ENCODE measurements at regions not wholly inside any gene's neighbourhood (a gene's known extent, or its start where the extent isn't known, plus 50 kb on each side); places are given as distances from the start of the nearest gene placed in this dataset.

DNA sequence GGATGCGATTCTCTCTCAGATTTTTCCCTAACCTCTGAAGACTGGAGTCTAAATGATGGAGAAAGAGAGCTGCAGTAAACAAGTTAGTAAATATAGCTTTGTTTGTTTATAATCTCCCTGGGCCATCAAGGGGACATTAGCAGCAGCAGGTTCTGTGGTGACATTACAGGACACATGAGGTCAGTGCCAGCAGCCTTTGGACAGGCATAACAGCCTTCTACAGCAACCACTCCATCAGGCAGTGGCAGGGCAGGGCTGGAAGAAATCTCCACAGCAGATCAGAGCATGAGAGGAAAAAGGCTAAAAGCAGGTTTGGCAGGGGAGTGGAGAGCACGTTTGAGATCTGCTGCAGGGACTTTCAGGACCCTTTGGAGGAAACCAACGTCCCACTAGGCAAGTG lies 127.6 kb upstream of the ACP3 start:
- Histone ChIP-seq H3K9me3 (no peaks in the 10 kb centered on the region), H3K4me2 (no peak overlapping the region), H3K4me1 (no peaks in the 10 kb centered on the region), H3K4me3 (no peak overlapping the region), H3K27ac (no peak overlapping the region)
- WGBS (ENCODE audit: missing lambda C conversion rate) = 24% methylated on average over 3 of the region's 3 CpGs
- no peak for TF ChIP-seq BHLHE40 (IDR thresholded peaks at IDR 0.05; ENCODE audit: low read depth, low read length)
- TF ChIP-seq, protein P1, sequence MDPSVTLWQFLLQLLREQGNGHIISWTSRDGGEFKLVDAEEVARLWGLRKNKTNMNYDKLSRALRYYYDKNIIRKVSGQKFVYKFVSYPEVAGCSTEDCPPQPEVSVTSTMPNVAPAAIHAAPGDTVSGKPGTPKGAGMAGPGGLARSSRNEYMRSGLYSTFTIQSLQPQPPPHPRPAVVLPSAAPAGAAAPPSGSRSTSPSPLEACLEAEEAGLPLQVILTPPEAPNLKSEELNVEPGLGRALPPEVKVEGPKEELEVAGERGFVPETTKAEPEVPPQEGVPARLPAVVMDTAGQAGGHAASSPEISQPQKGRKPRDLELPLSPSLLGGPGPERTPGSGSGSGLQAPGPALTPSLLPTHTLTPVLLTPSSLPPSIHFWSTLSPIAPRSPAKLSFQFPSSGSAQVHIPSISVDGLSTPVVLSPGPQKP (IDR thresholded peaks at IDR 0.05; ENCODE audit: low read depth, low read length) = no peak
- TF ChIP-seq, protein P2, sequence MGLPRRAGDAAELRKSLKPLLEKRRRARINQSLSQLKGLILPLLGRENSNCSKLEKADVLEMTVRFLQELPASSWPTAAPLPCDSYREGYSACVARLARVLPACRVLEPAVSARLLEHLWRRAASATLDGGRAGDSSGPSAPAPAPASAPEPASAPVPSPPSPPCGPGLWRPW (IDR thresholded peaks at IDR 0.05) = no peak
- no peak for TF ChIP-seq SMC3 (IDR thresholded peaks at IDR 0.05)
- TF ChIP-seq TP53 (CRISPR knock-in tag; IDR thresholded peaks at IDR 0.05) = no peak
- TF ChIP-seq, protein P3, sequence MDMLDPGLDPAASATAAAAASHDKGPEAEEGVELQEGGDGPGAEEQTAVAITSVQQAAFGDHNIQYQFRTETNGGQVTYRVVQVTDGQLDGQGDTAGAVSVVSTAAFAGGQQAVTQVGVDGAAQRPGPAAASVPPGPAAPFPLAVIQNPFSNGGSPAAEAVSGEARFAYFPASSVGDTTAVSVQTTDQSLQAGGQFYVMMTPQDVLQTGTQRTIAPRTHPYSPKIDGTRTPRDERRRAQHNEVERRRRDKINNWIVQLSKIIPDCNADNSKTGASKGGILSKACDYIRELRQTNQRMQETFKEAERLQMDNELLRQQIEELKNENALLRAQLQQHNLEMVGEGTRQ (IDR thresholded peaks at IDR 0.05) = no peak
- no peak for TF ChIP-seq CHD2 (IDR thresholded peaks at IDR 0.05; ENCODE audit: low read length, partially characterized antibody)
- no peak for TF ChIP-seq ZFP36 (IDR thresholded peaks at IDR 0.05; ENCODE audit: borderline replicate concordance, partially characterized antibody)
- no peak for TF ChIP-seq FOSL2 (IDR thresholded peaks at IDR 0.05)
- TF ChIP-seq FOSL2 (CRISPR knock-in tag; IDR thresholded peaks at IDR 0.05) = no peak
- TF ChIP-seq JUNB (IDR thresholded peaks at IDR 0.05) = no peak
- no peak for TF ChIP-seq PHF8 (IDR thresholded peaks at IDR 0.05; ENCODE audit: borderline replicate concordance, low read depth)
- TF ChIP-seq, protein P4, sequence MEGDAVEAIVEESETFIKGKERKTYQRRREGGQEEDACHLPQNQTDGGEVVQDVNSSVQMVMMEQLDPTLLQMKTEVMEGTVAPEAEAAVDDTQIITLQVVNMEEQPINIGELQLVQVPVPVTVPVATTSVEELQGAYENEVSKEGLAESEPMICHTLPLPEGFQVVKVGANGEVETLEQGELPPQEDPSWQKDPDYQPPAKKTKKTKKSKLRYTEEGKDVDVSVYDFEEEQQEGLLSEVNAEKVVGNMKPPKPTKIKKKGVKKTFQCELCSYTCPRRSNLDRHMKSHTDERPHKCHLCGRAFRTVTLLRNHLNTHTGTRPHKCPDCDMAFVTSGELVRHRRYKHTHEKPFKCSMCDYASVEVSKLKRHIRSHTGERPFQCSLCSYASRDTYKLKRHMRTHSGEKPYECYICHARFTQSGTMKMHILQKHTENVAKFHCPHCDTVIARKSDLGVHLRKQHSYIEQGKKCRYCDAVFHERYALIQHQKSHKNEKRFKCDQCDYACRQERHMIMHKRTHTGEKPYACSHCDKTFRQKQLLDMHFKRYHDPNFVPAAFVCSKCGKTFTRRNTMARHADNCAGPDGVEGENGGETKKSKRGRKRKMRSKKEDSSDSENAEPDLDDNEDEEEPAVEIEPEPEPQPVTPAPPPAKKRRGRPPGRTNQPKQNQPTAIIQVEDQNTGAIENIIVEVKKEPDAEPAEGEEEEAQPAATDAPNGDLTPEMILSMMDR (IDR thresholded peaks at IDR 0.05) = no peak
- no peak for TF ChIP-seq CHD4 (IDR thresholded peaks at IDR 0.05; ENCODE audit: borderline replicate concordance)
- no peak for TF ChIP-seq FOXS1 (CRISPR knock-in tag; IDR thresholded peaks at IDR 0.05)
- TF ChIP-seq, protein P5, sequence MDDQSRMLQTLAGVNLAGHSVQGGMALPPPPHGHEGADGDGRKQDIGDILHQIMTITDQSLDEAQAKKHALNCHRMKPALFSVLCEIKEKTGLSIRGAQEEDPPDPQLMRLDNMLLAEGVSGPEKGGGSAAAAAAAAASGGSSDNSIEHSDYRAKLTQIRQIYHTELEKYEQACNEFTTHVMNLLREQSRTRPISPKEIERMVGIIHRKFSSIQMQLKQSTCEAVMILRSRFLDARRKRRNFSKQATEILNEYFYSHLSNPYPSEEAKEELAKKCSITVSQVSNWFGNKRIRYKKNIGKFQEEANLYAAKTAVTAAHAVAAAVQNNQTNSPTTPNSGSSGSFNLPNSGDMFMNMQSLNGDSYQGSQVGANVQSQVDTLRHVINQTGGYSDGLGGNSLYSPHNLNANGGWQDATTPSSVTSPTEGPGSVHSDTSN (IDR thresholded peaks at IDR 0.05) = no peak
- no peak for TF ChIP-seq HEYL (CRISPR knock-in tag; IDR thresholded peaks at IDR 0.05)
- no peak for TF ChIP-seq HOXB13 (CRISPR knock-in tag; IDR thresholded peaks at IDR 0.05; ENCODE audit: low read depth)
- POLR2A ChIA-PET = no interaction called here
- no peak for DNase-seq (ENCODE audit: low read depth in 1 of 2, low spot score in 1 of 2)
- no peak for FAIRE-seq
- CTCF ChIA-PET = interaction anchor here (1.2 to 2.1 kb wide), 3 partner anchors 22 to 155 kb away, joined by 3 to 6 read pairs (median 3); partner anchors contain the start of gene CPNE4
- ATAC-seq = no peak

DNA sequence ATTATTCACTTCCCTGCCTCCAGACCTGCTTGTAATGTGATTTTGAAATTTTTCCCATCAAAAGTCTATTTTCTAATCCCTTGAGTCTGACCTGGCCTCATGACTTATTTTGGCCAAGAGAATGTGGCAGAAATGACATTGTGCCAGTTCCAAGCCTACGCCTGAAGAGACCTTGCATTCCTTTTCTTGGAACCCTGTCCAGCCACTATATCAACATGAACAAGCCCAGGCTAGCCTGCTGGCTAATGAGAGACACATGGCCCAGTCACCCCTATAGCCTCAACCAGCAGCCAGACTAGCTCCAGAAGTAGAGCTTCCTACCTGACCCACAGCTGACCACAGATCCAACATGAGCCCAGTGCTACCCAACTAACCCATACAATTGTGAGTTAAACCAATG lies 121.1 kb upstream of the ACP3 start:
- ATAC-seq (no peak), DNase-seq (ENCODE audit: low read depth in 1 of 2, low spot score in 1 of 2) (no peak), FAIRE-seq (no peak)
- Histone ChIP-seq H3K9me3 (no peaks in the 10 kb centered on the region), H3K27ac (no peak overlapping the region), H3K4me1 (no peaks in the 10 kb centered on the region), H3K4me2 (no peak overlapping the region), H3K4me3 (no peak overlapping the region)
- POLR2A ChIA-PET = no interaction called here
- CTCF ChIA-PET = interaction anchor here (1.1 to 1.6 kb wide), 2 partner anchors 14 to 158 kb away, joined by 3 to 5 read pairs; no protein-coding TSS in a partner anchor
- TF ChIP-seq, protein P3 (IDR thresholded peaks at IDR 0.05) = no peak
- TF ChIP-seq PHF8 (IDR thresholded peaks at IDR 0.05; ENCODE audit: borderline replicate concordance, low read depth) (no peak), NFE2L2 (conservative IDR thresholded peaks at IDR 0.05; ENCODE audit: low read length) (no peak), FOSL2 (IDR thresholded peaks at IDR 0.05) (no peak), FOSL2 (CRISPR knock-in tag; IDR thresholded peaks at IDR 0.05) (no peak), HOXB13 (CRISPR knock-in tag; IDR thresholded peaks at IDR 0.05; ENCODE audit: low read depth) (no peak), ZSCAN20 (CRISPR knock-in tag; IDR thresholded peaks at IDR 0.05) (no peak), CBX8 (IDR thresholded peaks at IDR 0.05) (no peak), ZNF302 (CRISPR knock-in tag; IDR thresholded peaks at IDR 0.05) (no peak), POLR2AphosphoS2 (conservative IDR thresholded peaks at IDR 0.05; ENCODE audit: low read length) (no peak), CHD4 (IDR thresholded peaks at IDR 0.05; ENCODE audit: borderline replicate concordance) (no peak)
- TF ChIP-seq, protein P6, sequence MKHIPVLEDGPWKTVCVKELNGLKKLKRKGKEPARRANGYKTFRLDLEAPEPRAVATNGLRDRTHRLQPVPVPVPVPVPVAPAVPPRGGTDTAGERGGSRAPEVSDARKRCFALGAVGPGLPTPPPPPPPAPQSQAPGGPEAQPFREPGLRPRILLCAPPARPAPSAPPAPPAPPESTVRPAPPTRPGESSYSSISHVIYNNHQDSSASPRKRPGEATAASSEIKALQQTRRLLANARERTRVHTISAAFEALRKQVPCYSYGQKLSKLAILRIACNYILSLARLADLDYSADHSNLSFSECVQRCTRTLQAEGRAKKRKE (CRISPR knock-in tag; IDR thresholded peaks at IDR 0.05; ENCODE audit: low read depth) = no peak
- WGBS (ENCODE audit: missing lambda C conversion rate) = 75% methylated on average over 1 of the region's 1 CpG

Data from A549 (cell line).